Fibroblast of lung (primary cell): ENCODE measurements at regions not wholly inside any gene's neighbourhood (a gene's known extent, or its start where the extent isn't known, plus 50 kb on each side); places are given as distances from the start of the nearest gene placed in this dataset.
A peak's percentile ranks its signal among the peaks of the same experiment; 100 is the strongest.
"Not testable (repeated sequence)": the region's sequence is repeated elsewhere in the genome, so short reads cannot be mapped to it uniquely, and the experiment has no call there.

Experiments
- DNase-seq, 2 donors: peaks; one replicate each; pipeline versions ENCODE4 v3.0.0 to v3.0.0-alpha.2; 2010; ENCODE audit warnings: low read depth in 2 of 2
- H2AFZ ChIP-seq: 2 replicates; pipeline ENCODE4 v1.5.1; 2012; ENCODE audit warnings: low read length, control low read depth, inconsistent platforms
- H3K27ac ChIP-seq: 2 replicates; pipeline ENCODE4 v1.5.1; 2011; ENCODE audit warnings: low read length, control low read depth; ENCODE audit not compliant: insufficient read depth
- H3K27me3 ChIP-seq: 2 replicates; pipeline ENCODE4 v1.5.1; 2011; ENCODE audit warnings: mild to moderate bottlenecking, low read length; ENCODE audit not compliant: control insufficient read depth, insufficient read depth
- H3K36me3 ChIP-seq: 2 replicates; pipeline ENCODE4 v1.5.1; 2011; ENCODE audit warnings: low read length; ENCODE audit not compliant: control insufficient read depth, insufficient read depth
- H3K4me1 ChIP-seq: 2 replicates; pipeline ENCODE4 v1.5.1; 2011; ENCODE audit warnings: low read length; ENCODE audit not compliant: control insufficient read depth, insufficient read depth; ENCODE audit errors: extremely low read depth
- H3K4me2 ChIP-seq: 2 replicates; pipeline ENCODE4 v1.5.1; 2011; ENCODE audit warnings: low read length, control low read depth; ENCODE audit not compliant: insufficient read depth; ENCODE audit errors: extremely low read depth
- H3K4me3 ChIP-seq, 4 experiments: fragments of 200-600 bp in 1 of 4; sonication (generic) in 1 of 4; replicated peaks in 1 of 4; 2 replicates each; pipeline ENCODE4 v1.5.1; 2011 to 2016; ENCODE audit warnings: low read length in 4 of 4, low read depth in 3 of 4, mild to moderate bottlenecking in 3 of 4, control low read depth in 2 of 4, inconsistent platforms in 1 of 4, mixed read lengths in 1 of 4; ENCODE audit not compliant: insufficient read depth in 1 of 4; ENCODE audit errors: control extremely low read depth in 1 of 4
- H3K79me2 ChIP-seq: 2 replicates; pipeline ENCODE4 v1.5.1; 2012; ENCODE audit warnings: mild to moderate bottlenecking, low read length, inconsistent platforms; ENCODE audit not compliant: control insufficient read depth, insufficient read depth
- H3K9ac ChIP-seq: 2 replicates; pipeline ENCODE4 v1.5.1; 2011; ENCODE audit warnings: mild to moderate bottlenecking, low read length, control low read depth; ENCODE audit not compliant: insufficient read depth
- H3K9me3 ChIP-seq: 2 replicates; pipeline ENCODE4 v1.5.1; 2012; ENCODE audit warnings: low read depth, low read length; ENCODE audit not compliant: control insufficient read depth, insufficient read depth
- H4K20me1 ChIP-seq: 2 replicates; pipeline ENCODE4 v1.5.1; 2011; ENCODE audit warnings: low read length; ENCODE audit not compliant: control insufficient read depth, insufficient read depth; ENCODE audit errors: extremely low read depth
- CTCF ChIP-seq, 2 donors: IDR thresholded peaks in 1 of 2; conservative IDR thresholded peaks in 1 of 2; 1 replicate in 1 of 2; 2 replicates in 1 of 2; pipeline ENCODE4 v1.5.1; 2011 to 2012; ENCODE audit warnings: low read length in 2 of 2, control low read depth in 1 of 2, inconsistent platforms in 1 of 2, low read depth in 1 of 2, mild to moderate bottlenecking in 1 of 2
- EZH2 ChIP-seq: IDR thresholded peaks from 2 replicates; pipeline ENCODE4 v1.5.1; 2012; ENCODE audit warnings: low read length, control low read depth, mild to moderate bottlenecking; ENCODE audit errors: missing control alignments

DNA sequence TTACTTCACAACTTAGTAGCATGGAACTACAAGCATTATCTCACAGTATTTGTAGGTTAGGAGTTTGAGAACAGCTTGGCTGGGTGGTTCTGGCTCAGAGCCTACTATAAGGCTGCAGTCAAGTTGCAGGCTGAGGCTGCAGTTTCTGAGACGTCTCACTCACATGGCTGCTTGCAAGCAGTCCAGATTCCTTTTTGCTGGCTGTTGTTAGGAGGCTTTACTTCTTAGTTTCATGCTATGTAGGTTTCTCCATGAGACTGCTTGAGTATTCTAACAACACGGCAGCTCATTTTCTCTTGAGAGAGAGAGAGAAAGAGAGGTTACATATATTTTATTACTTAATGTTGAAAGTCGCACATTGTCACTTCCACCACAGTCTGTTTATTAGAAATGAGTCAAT, 1073.9 kb downstream of the NXPH1 start:
- Histone ChIP-seq H4K20me1 (no peaks in the 10 kb centered on the region), H3K4me2 (no peak overlapping the region), H2AFZ (no peak overlapping the region), H3K4me3 (no peak overlapping the region), H3K4me1 (no peaks in the 10 kb centered on the region), H3K36me3 (no peaks in the 10 kb centered on the region), H3K9me3 (no peaks in the 10 kb centered on the region), H3K9ac (no peak overlapping the region), H3K27me3 (no peaks in the 10 kb centered on the region), H3K27ac (no peak overlapping the region), H3K79me2 (no peaks in the 10 kb centered on the region)
- DNase-seq = peak; percentile 73 to 76
- no peak for TF ChIP-seq EZH2
- no peak for TF ChIP-seq CTCF (conservative IDR thresholded peaks at IDR 0.05 in 1 of 2, IDR thresholded peaks at IDR 0.05 in 1 of 2; ENCODE audit: low read depth in 1 of 2, low read length in 2 of 2)

GRCh38 chr7:9516662-9517061, 1083.3 kb downstream of the NXPH1 start:
- DNase-seq = no peak
- H3K4me2 ChIP-seq = no peak overlapping the region
- no peak overlapping the region for H3K4me3 ChIP-seq
- no peak overlapping the region for H2AFZ ChIP-seq
- TF ChIP-seq EZH2 (no peak), CTCF (conservative IDR thresholded peaks at IDR 0.05 in 1 of 2, IDR thresholded peaks at IDR 0.05 in 1 of 2; ENCODE audit: low read depth in 1 of 2, low read length in 2 of 2) (no peak)
- H4K20me1 ChIP-seq = no peaks in the 10 kb centered on the region
- H3K79me2 ChIP-seq = no peaks in the 10 kb centered on the region
- no peak overlapping the region for H3K9ac ChIP-seq
- no peaks in the 10 kb centered on the region for H3K27me3 ChIP-seq
- H3K36me3 ChIP-seq = no peaks in the 10 kb centered on the region
- H3K27ac ChIP-seq = no peak overlapping the region
- H3K9me3 ChIP-seq = no peaks in the 10 kb centered on the region
- H3K4me1 ChIP-seq = no peaks in the 10 kb centered on the region

DNA sequence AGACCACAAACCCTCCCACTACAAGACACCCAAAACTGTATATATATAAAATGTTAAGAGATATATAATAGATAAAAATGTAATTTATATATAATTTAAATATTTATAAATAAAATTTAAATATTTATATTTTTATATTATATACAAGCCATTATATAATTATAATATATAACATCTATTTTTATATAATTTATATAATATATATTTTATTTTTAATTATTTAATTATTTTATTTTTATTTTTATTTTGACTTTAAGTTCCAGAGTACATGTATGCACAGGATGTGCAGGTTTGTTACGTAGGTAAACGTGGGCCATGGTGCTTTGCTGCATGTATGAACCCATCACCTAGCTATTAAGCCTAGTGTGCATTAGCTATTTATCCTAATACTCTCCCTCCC, 1090.2 kb downstream of the NXPH1 start:
- Histone ChIP-seq H3K27me3 (no peaks in the 10 kb centered on the region), H4K20me1 (no peaks in the 10 kb centered on the region), H3K9me3 (no peaks in the 10 kb centered on the region), H3K9ac (no peak overlapping the region), H3K4me1 (no peaks in the 10 kb centered on the region), H2AFZ (no peak overlapping the region), H3K27ac (no peak overlapping the region), H3K79me2 (no peaks in the 10 kb centered on the region), H3K4me2 (no peak overlapping the region), H3K4me3 (no peak overlapping the region), H3K36me3 (no peaks in the 10 kb centered on the region)
- TF ChIP-seq CTCF (conservative IDR thresholded peaks at IDR 0.05 in 1 of 2, IDR thresholded peaks at IDR 0.05 in 1 of 2; ENCODE audit: low read depth in 1 of 2, low read length in 2 of 2) (no peak), EZH2 (no peak)
- DNase-seq = no peak

- H3K4me2 ChIP-seq, H3K36me3 ChIP-seq, H3K9ac ChIP-seq, H3K79me2 ChIP-seq, DNase-seq, H3K4me1 ChIP-seq, H3K27me3 ChIP-seq, H3K27ac ChIP-seq, H3K4me3 ChIP-seq, H3K9me3 ChIP-seq, H4K20me1 ChIP-seq, H2AFZ ChIP-seq: not testable (repeated sequence)
Measured at GRCh38 chr7:9552431-9552830, 1119.0 kb downstream of the NXPH1 start.
